H1 (cell line): ENCODE measurements at regions not wholly inside any gene's neighbourhood (a gene's known extent, or its start where the extent isn't known, plus 50 kb on each side); places are given as distances from the start of the nearest gene placed in this dataset.
A peak's percentile ranks its signal among the peaks of the same experiment; 100 is the strongest.

ENCODE experiments used
- CTCF ChIA-PET: fragments of 300-600 bp; sonication (Branson Sonifier 250); formaldehyde crosslinking; loops from one replicate; lab custom pipeline; 2021; ENCODE audit not compliant: partially characterized antibody; lab: Charles Lee
- POLR2A ChIA-PET: fragments of 300-600 bp; sonication (Branson Sonifier 250); formaldehyde crosslinking; loops from one replicate; lab custom pipeline; 2021; ENCODE audit warnings: inconsistent platforms; ENCODE audit not compliant: partially characterized antibody; lab: Charles Lee
- DNase-seq, 2 experiments: peaks; one replicate each; pipeline versions ENCODE4 v3.0.0 to v3.0.0-alpha.2; 2010 to 2022; ENCODE audit warnings: low spot score in 2 of 2, low read depth in 1 of 2, mixed read lengths in 1 of 2
- FAIRE-seq: peaks from 2 replicates; lab custom pipeline; 2011; peaks lifted over from hg19 to GRCh38; lab: Jason Lieb, UNC
- H2AFZ ChIP-seq: 2 replicates; pipeline ENCODE4 v1.8.1; 2012; ENCODE audit warnings: low read length, inconsistent platforms
- H2AK5ac ChIP-seq: 2 replicates; pipeline ENCODE4 v1.6.1; 2013; ENCODE audit warnings: low read depth, low read length
- H2BK120ac ChIP-seq: replicated peaks from 2 replicates; pipeline ENCODE3; 2013; ENCODE audit warnings: low read depth, low read length, inconsistent platforms
- H2BK12ac ChIP-seq: 2 replicates; pipeline ENCODE4 v1.6.1; 2013; ENCODE audit warnings: low read depth, low read length
- H2BK15ac ChIP-seq: 2 replicates; pipeline ENCODE4 v1.6.1; 2013; ENCODE audit warnings: low read length
- H2BK20ac ChIP-seq: 2 replicates; pipeline ENCODE4 v1.6.1; 2013; ENCODE audit warnings: low read length
- H2BK5ac ChIP-seq: 2 replicates; pipeline ENCODE4 v1.6.1; 2013; ENCODE audit warnings: low read depth, low read length
- H3K14ac ChIP-seq: 2 replicates; pipeline ENCODE4 v1.6.1; 2013; ENCODE audit warnings: inconsistent platforms; ENCODE audit not compliant: insufficient read length
- H3K18ac ChIP-seq: 2 replicates; pipeline ENCODE4 v1.6.1; 2013; ENCODE audit warnings: low read length; ENCODE audit errors: extremely low read depth
- H3K23ac ChIP-seq: 2 replicates; pipeline ENCODE4 v1.6.1; 2013; ENCODE audit warnings: inconsistent platforms; ENCODE audit not compliant: insufficient read length
- H3K23me2 ChIP-seq: 2 replicates; pipeline ENCODE4 v1.6.1; 2013; ENCODE audit warnings: low read depth, low read length
- H3K27ac ChIP-seq: 2 replicates; pipeline ENCODE4 v1.6.1; 2011; ENCODE audit warnings: low read depth, low read length, inconsistent platforms
- H3K27me3 ChIP-seq, 4 experiments: replicated peaks in 1 of 4; 1 replicate in 1 of 4; 2 replicates in 3 of 4; pipeline versions ENCODE4 v1.6.1 to v1.8.1; 2011 to 2013; ENCODE audit warnings: low read length in 3 of 4, mild to moderate bottlenecking in 3 of 4, inconsistent platforms in 2 of 4, mixed read lengths in 2 of 4, moderate library complexity in 1 of 4; ENCODE audit not compliant: control insufficient read depth in 3 of 4, insufficient read depth in 3 of 4; ENCODE audit errors: extremely low read depth in 1 of 4
- H3K36me3 ChIP-seq, 4 experiments: 2 replicates each; pipeline versions ENCODE4 v1.6.1 to v1.8.1; 2011 to 2013; ENCODE audit warnings: mild to moderate bottlenecking in 4 of 4, low read length in 3 of 4, moderate library complexity in 2 of 4, control low read depth in 1 of 4, inconsistent platforms in 1 of 4; ENCODE audit not compliant: insufficient read depth in 4 of 4, control insufficient read depth in 2 of 4
- H3K4ac ChIP-seq: replicated peaks from 2 replicates; pipeline ENCODE3; 2013; ENCODE audit warnings: low read length, low read depth, mixed read lengths, inconsistent platforms; ENCODE audit not compliant: insufficient read length
- H3K4me1 ChIP-seq, 4 experiments: replicated peaks in 1 of 4; 1 replicate in 1 of 4; 2 replicates in 3 of 4; pipeline versions ENCODE4 v1.6.1 to v1.8.1; 2011 to 2013; ENCODE audit warnings: low read length in 3 of 4, inconsistent platforms in 2 of 4, mixed read lengths in 1 of 4; ENCODE audit not compliant: insufficient read depth in 4 of 4, control insufficient read depth in 3 of 4
- H3K4me2 ChIP-seq, 2 experiments: 2 replicates each; pipeline versions ENCODE4 v1.6.1 to v1.8.1; 2011 to 2013; ENCODE audit warnings: low read depth in 2 of 2, low read length in 2 of 2, control low read depth in 1 of 2, inconsistent platforms in 1 of 2, mild to moderate bottlenecking in 1 of 2; ENCODE audit not compliant: insufficient read depth in 1 of 2
- H3K4me3 ChIP-seq, 4 experiments: fragments of 200-600, 300-600 bp in 1 of 4; sonication (generic), shearing (Covaris generic), sonication (Bioruptor Twin) in 1 of 4; 2 replicates each; pipeline versions ENCODE4 v1.5.1 to v1.8.1; 2011 to 2016; ENCODE audit warnings: low read length in 4 of 4, low read depth in 3 of 4, control low read depth in 2 of 4, inconsistent platforms in 2 of 4, mild to moderate bottlenecking in 2 of 4, mixed read lengths in 1 of 4, moderate library complexity in 1 of 4; ENCODE audit not compliant: insufficient read depth in 2 of 4; ENCODE audit errors: extremely low read depth in 1 of 4
- H3K56ac ChIP-seq: replicated peaks from 2 replicates; pipeline ENCODE3; 2013; ENCODE audit warnings: low read depth, mild to moderate bottlenecking, mixed read lengths, low read length, inconsistent platforms; ENCODE audit not compliant: insufficient read length
- H3K79me1 ChIP-seq: 2 replicates; pipeline ENCODE4 v1.6.1; 2013; ENCODE audit warnings: low read depth, low read length, control low read depth
- H3K79me2 ChIP-seq, 2 experiments: 2 replicates each; pipeline versions ENCODE4 v1.6.1 to v1.8.1; 2012 to 2013; ENCODE audit warnings: low read length in 2 of 2, mild to moderate bottlenecking in 2 of 2, inconsistent platforms in 1 of 2; ENCODE audit not compliant: insufficient read depth in 2 of 2, control insufficient read depth in 1 of 2
- H3K9ac ChIP-seq, 4 experiments: replicated peaks in 1 of 4; 1 replicate in 1 of 4; 2 replicates in 3 of 4; pipeline versions ENCODE4 v1.6.1 to v1.8.1; 2011 to 2013; ENCODE audit warnings: low read depth in 3 of 4, low read length in 3 of 4, control low read depth in 2 of 4, mild to moderate bottlenecking in 2 of 4, moderate library complexity in 2 of 4, inconsistent platforms in 1 of 4; ENCODE audit errors: extremely low read depth in 1 of 4
- H3K9me3 ChIP-seq, 2 experiments: 2 replicates each; pipeline versions ENCODE4 v1.6.1 to v1.8.1; 2012 to 2013; ENCODE audit warnings: mild to moderate bottlenecking in 2 of 2, moderate library complexity in 2 of 2, control low read depth in 1 of 2, inconsistent platforms in 1 of 2, low read depth in 1 of 2, low read length in 1 of 2, mixed read lengths in 1 of 2; ENCODE audit not compliant: insufficient read depth in 2 of 2
- H4K20me1 ChIP-seq, 2 experiments: replicated peaks in 1 of 2; 2 replicates each; pipeline versions ENCODE3 to v1.8.1; 2011 to 2013; ENCODE audit warnings: inconsistent platforms in 2 of 2, low read length in 2 of 2, mild to moderate bottlenecking in 1 of 2; ENCODE audit not compliant: insufficient read depth in 2 of 2, control insufficient read depth in 1 of 2
- H4K5ac ChIP-seq: 2 replicates; pipeline ENCODE4 v1.6.1; 2013; ENCODE audit warnings: low read length, low read depth, mixed read lengths, inconsistent platforms; ENCODE audit not compliant: insufficient read length
- H4K8ac ChIP-seq: 2 replicates; pipeline ENCODE4 v1.8.0; 2013; ENCODE audit warnings: mild to moderate bottlenecking, moderate library complexity, low read length, inconsistent platforms; ENCODE audit not compliant: insufficient read depth; ENCODE audit errors: extremely low read depth
- H4K91ac ChIP-seq: replicated peaks from 2 replicates; pipeline ENCODE3; 2013; ENCODE audit warnings: low read length, mixed read lengths, inconsistent platforms; ENCODE audit not compliant: insufficient read length
- BACH1 ChIP-seq: IDR thresholded peaks from 2 replicates; pipeline ENCODE4 v1.6.1; 2012; ENCODE audit warnings: low read length, improper control_type of control experiment
- KDM1A ChIP-seq: fragments of 200-600, 300-600 bp; sonication (generic); IDR thresholded peaks from 2 replicates; pipeline ENCODE4 v1.7.1; 2016; ENCODE audit warnings: mild to moderate bottlenecking, low read length, borderline replicate concordance
- MAFK ChIP-seq: IDR thresholded peaks from 2 replicates; pipeline ENCODE4 v1.6.1; 2012; ENCODE audit warnings: low read depth, mild to moderate bottlenecking, improper control_type of control experiment, low read length
- PHF8 ChIP-seq: fragments of 200-600 bp; sonication (generic); conservative IDR thresholded peaks from 2 replicates; pipeline ENCODE4 v1.7.1; 2012; ENCODE audit warnings: low read depth, mild to moderate bottlenecking, inconsistent platforms, low read length, moderate library complexity
- POLR2AphosphoS5 ChIP-seq: IDR thresholded peaks from 2 replicates; pipeline ENCODE4 v1.6.1; 2011; ENCODE audit warnings: low read depth, low read length
- POU5F1 ChIP-seq: IDR thresholded peaks from 2 replicates; pipeline ENCODE4 v1.6.1; 2011; ENCODE audit warnings: low read depth, mild to moderate bottlenecking, low read length, moderate library complexity
- RBBP5 ChIP-seq: IDR thresholded peaks from 2 replicates; pipeline ENCODE4 v1.7.1; 2012; ENCODE audit warnings: low read depth, mild to moderate bottlenecking, inconsistent platforms, low read length, moderate library complexity, borderline replicate concordance
- RNF2 ChIP-seq: fragments of 200-900, 300-1000 bp; sonication (generic); IDR thresholded peaks from 2 replicates; pipeline ENCODE4 v1.7.1; 2016; ENCODE audit warnings: borderline replicate concordance, low read depth, mild to moderate bottlenecking, antibody characterized with exemption, low read length; ENCODE audit not compliant: poor library complexity, severe bottlenecking; ENCODE audit errors: missing control alignments
- WGBS, 2 experiments: shearing (Covaris generic) in 1 of 2; methylation state at CpG; one replicate each; pipeline versions ENCODE4 v1.1.6 to v1.1.7; 2013 to 2015; ENCODE audit warnings: low lambda C conversion rate in 2 of 2, mixed read lengths in 2 of 2, inconsistent platforms in 1 of 2, low coverage in 1 of 2, missing lambda C conversion rate in 1 of 2; ENCODE audit not compliant: insufficient replicate concordance in 2 of 2, insufficient coverage in 1 of 2, insufficient read length in 1 of 2; ENCODE audit errors: extremely low coverage in 1 of 2, missing lambda C conversion rate in 1 of 2; 5-methylcytosine and 5-hydroxymethylcytosine counted together

DNA sequence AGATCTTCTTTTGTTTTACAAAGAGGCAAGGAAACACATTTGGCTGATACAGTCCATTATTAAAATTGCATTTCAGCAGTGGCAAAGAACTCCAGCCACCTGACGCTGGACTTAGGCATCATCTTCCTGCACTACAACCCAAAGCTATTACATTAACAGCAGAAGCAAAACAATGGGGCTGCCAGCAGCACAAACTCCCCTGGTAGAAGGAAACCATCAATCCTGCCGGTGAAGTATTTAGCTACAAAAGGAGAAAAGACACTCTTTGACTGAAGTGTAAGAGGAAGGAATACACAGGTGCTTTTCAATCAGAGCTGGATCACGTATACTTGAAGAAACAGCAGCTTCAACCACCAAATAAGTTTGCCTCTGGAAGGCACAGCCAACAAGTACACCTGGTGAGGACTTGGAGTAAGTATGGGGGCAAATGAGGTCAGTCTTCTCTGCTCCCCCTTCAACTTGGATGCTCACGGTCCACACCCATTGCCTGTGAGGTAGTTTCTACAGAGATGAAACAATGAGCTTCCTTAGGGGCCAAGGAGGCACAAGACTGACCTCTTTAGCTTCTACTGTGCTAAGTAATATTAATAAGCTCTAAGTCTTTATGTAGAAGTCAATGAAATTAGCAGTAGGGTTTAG is 125.9 kb upstream of the FOXN3 start:
- Histone ChIP-seq H2BK5ac (no peak overlapping the region), H3K9ac (no peak overlapping the region), H2BK120ac (no peak overlapping the region), H3K79me2 (peaks cover 0 to 80% of the 10 kb centered on the region in 2 experiments; a peak in 3 of 4 replicates), H4K8ac (no peak overlapping the region), H3K23me2 (no peaks in the 10 kb centered on the region), H3K4me3 (no peak overlapping the region), H2BK12ac (no peak overlapping the region), H3K27me3 (no peaks in the 10 kb centered on the region), H3K18ac (no peak overlapping the region), H3K36me3 (no peaks in the 10 kb centered on the region), H3K79me1 (no peaks in the 10 kb centered on the region; the same call in 1 of the 2 replicates), H2AFZ (no peak overlapping the region), H3K56ac (no peak overlapping the region), H3K4me2 (peak overlapping the region in 1 of 2 experiments; percentile 20; a peak in 2 of 4 replicates), H4K20me1 (no peaks in the 10 kb centered on the region), H4K5ac (no peak overlapping the region), H3K9me3 (no peaks in the 10 kb centered on the region), H2BK15ac (no peak overlapping the region), H2BK20ac (no peak overlapping the region), H3K27ac (0 out of 2 replicates have a peak overlapping the region, but pooled peaks have one; percentile 30), H3K4me1 (peaks cover 3 to 12% (median 7%) of the 10 kb centered on the region in 4 experiments; a peak in 6 of 7 replicates), H3K14ac (no peak overlapping the region), H3K23ac (no peak overlapping the region), H2AK5ac (no peak overlapping the region), H4K91ac (no peak overlapping the region), H3K4ac (no peak overlapping the region)
- DNase-seq (no peak), FAIRE-seq (no peak)
- WGBS, 2 experiments = 64% methylated on average over 4 of the region's 4 CpGs; no CpG with 5 or more reads in 1 of the 2 experiments
- ChIA-PET POLR2A (interaction anchor here (1.1 kb wide), 2 partner anchors 9 to 128 kb away, joined by 3 to 4 read pairs; no protein-coding TSS in a partner anchor), CTCF (interaction anchor here (0.6 to 1.4 kb wide), 4 partner anchors 34 to 247 kb away, joined by 3 to 4 read pairs (median 3); no protein-coding TSS in a partner anchor)
- TF ChIP-seq POLR2AphosphoS5 (no peak), RBBP5 (no peak), BACH1 (no peak), POU5F1 (no peak), MAFK (no peak), KDM1A (no peak), RNF2 (no peak), PHF8 (no peak)
